ENCODE measurements at regions not wholly inside any gene's neighbourhood (a gene's known extent, or its start where the extent isn't known, plus 50 kb on each side); places are given as distances from the start of the nearest gene placed in this dataset.

GRCh38 chr9:38298904-38299303 is 93.6 kb upstream of the ALDH1B1 start:
- H3K4me2 ChIP-seq (ENCODE audit: insufficient read depth, insufficient read length, low read length) = no peak overlapping the region
- no peaks in the 10 kb centered on the region for H3K23me2 ChIP-seq (ENCODE audit: insufficient read length, low read depth, low read length, poor library complexity, severe bottlenecking)
- Mint-ChIP-seq H3K4me1 (peaks cover 8 to 10% of the 10 kb centered on the region in 2 experiments), H3K4me3 (no peak overlapping the region), H3K27ac (no peak overlapping the region), H3K9me3 (no peaks in the 10 kb centered on the region), H3K27me3 (ENCODE audit: low read depth) (peaks cover 47% of the 10 kb centered on the region), H3K36me3 (ENCODE audit: insufficient read depth in 1 of 3, low read depth in 3 of 3) (no peaks in the 10 kb centered on the region)
- WGBS (ENCODE audit: extremely low coverage, insufficient read length, low lambda C conversion rate) = no CpG with 5 or more reads among the region's 3 CpGs
- no peak overlapping the region for H2BK12ac ChIP-seq (ENCODE audit: insufficient read length, low read depth, low read length)
- TF ChIP-seq, protein P1, sequence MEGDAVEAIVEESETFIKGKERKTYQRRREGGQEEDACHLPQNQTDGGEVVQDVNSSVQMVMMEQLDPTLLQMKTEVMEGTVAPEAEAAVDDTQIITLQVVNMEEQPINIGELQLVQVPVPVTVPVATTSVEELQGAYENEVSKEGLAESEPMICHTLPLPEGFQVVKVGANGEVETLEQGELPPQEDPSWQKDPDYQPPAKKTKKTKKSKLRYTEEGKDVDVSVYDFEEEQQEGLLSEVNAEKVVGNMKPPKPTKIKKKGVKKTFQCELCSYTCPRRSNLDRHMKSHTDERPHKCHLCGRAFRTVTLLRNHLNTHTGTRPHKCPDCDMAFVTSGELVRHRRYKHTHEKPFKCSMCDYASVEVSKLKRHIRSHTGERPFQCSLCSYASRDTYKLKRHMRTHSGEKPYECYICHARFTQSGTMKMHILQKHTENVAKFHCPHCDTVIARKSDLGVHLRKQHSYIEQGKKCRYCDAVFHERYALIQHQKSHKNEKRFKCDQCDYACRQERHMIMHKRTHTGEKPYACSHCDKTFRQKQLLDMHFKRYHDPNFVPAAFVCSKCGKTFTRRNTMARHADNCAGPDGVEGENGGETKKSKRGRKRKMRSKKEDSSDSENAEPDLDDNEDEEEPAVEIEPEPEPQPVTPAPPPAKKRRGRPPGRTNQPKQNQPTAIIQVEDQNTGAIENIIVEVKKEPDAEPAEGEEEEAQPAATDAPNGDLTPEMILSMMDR (conservative IDR thresholded peaks at IDR 0.05) = no peak
- no peak overlapping the region for H4K5ac ChIP-seq (ENCODE audit: insufficient read length, low read depth, low read length)
- no peak overlapping the region for H2BK20ac ChIP-seq (ENCODE audit: low read depth, low read length, poor library complexity, severe bottlenecking)
- H3K23ac ChIP-seq (ENCODE audit: insufficient read length, low read depth, low read length) = no peak overlapping the region
- H2BK15ac ChIP-seq (ENCODE audit: low read depth, low read length) = no peak overlapping the region
- H3K79me2 ChIP-seq (ENCODE audit: insufficient read depth, low read length) = no peaks in the 10 kb centered on the region
- H3K27ac ChIP-seq (ENCODE audit: insufficient read length, low read depth, low read length) = no peak overlapping the region
- H2BK5ac ChIP-seq (ENCODE audit: insufficient read length, low read length) = no peak overlapping the region
- H2BK120ac ChIP-seq (ENCODE audit: low read depth, low read length, poor library complexity, severe bottlenecking) = no peak overlapping the region
- H3K18ac ChIP-seq (ENCODE audit: insufficient read length, low read depth, low read length) = no peak overlapping the region
- H3T11ph ChIP-seq (ENCODE audit: low read length) = no peak overlapping the region
- H3K27me3 ChIP-seq (ENCODE audit: insufficient read depth, low read length) = no peaks in the 10 kb centered on the region
- H3K9me3 ChIP-seq (ENCODE audit: control insufficient read depth, low read depth, low read length) = no peaks in the 10 kb centered on the region
- no peaks in the 10 kb centered on the region for H4K20me1 ChIP-seq (ENCODE audit: control insufficient read depth, insufficient read depth, insufficient read length)
- H3K14ac ChIP-seq (ENCODE audit: insufficient read depth, low read length) = no peak overlapping the region
- H3K4me1 ChIP-seq (ENCODE audit: insufficient read depth, low read length) = no peaks in the 10 kb centered on the region
- no peak overlapping the region for H3K56ac ChIP-seq (ENCODE audit: insufficient read length, low read depth, low read length)
- no peak overlapping the region for H3K4ac ChIP-seq (ENCODE audit: low read depth, low read length)
- DNase-seq = no peak
- no peak overlapping the region for H2AFZ ChIP-seq (ENCODE audit: low read length)
- H4K91ac ChIP-seq (ENCODE audit: insufficient read length, low read depth, low read length) = no peak overlapping the region
- no peak overlapping the region for H2AK5ac ChIP-seq (ENCODE audit: insufficient read length, low read length)
- no peaks in the 10 kb centered on the region for H3K79me1 ChIP-seq (ENCODE audit: insufficient read depth, low read depth, low read length, poor library complexity, severe bottlenecking)
- no peak overlapping the region for H3K9ac ChIP-seq (ENCODE audit: extremely low read depth, insufficient read length, low read length)
- no peak overlapping the region for H4K8ac ChIP-seq (replicated peaks; ENCODE audit: insufficient read length, low read depth, low read length)

All from H9 (cell line).